ENCODE measurements at regions not wholly inside any gene's neighbourhood (a gene's known extent, or its start where the extent isn't known, plus 50 kb on each side); places are given as distances from the start of the nearest gene placed in this dataset.
"Not testable (repeated sequence)": the region's sequence is repeated elsewhere in the genome, so short reads cannot be mapped to it uniquely, and the experiment has no call there.

DNA sequence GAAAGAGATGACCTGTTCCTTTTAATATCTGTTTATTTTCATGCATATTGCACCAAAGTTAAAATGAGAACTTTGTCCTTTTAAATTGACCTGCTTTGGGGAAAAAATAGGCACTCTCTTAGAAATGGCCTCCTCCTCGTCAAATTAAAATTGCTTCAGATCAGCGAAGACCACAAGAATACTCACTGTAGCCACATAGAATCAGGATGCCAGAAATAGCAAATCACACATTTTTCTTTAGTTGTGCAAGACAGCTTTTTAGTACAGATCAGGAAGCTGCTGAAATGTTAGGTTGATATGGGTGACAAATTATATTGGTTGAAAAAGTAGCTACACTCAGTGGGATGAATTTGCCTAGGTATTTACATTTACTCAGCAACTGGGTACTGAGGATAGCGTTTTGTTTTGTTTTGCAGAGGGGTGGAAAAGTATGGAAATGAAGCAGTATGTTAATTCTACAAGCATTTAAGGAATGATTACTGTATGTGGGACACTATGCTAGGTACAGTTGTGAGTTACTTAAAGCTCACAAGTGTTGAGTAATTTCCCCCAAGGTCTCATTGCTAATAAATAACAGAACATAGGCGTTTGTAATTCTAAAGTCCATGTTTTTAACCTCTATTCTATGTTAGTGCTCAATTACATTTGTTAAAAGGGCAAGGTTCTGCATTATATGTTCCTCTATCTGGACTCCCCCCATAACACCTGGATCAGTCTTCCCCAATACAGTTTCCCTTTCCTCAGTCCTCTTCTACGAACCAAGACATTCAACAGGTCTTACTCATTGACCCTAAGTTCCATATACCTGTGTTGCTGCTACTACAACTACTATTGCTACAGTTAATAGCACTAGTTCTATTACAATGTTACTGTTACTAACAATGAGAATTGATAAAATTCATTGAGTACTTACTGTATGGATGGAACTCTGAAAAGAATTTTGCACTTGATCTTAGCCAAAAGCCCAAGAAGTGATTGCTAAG lies 99.4 kb upstream of the S1PR1 start:
- Mint-ChIP-seq H3K9me3 (no peaks in the 10 kb centered on the region), H3K36me3 (no peaks in the 10 kb centered on the region), H3K27me3 (no peaks in the 10 kb centered on the region), H3K27ac (peak overlapping the region; percentile 79), H3K4me1 (ENCODE audit: low read depth) (peaks cover 59% of the 10 kb centered on the region), H3K4me3 (peak overlapping the region; percentile 14)
- POLR2A ChIA-PET, result interaction anchor here (1.3 to 2.5 kb wide), 3 partner anchors 101 to 153 kb away, joined by 3 to 11 read pairs (median 5); no protein-coding TSS in a partner anchor
- no peak for DNase-seq
- CTCF ChIA-PET, result interaction anchor here (0.7 to 8.5 kb wide), 18 partner anchors 9 to 227 kb away, joined by 3 to 82 read pairs (median 4); partner anchors contain the start of gene S1PR1
- intact Hi-C loops (cut with micrococcal nuclease), result loop anchor here (1.0 kb wide), 6 partner anchors 41 to 220 kb away; no protein-coding TSS in a partner anchor

DNA sequence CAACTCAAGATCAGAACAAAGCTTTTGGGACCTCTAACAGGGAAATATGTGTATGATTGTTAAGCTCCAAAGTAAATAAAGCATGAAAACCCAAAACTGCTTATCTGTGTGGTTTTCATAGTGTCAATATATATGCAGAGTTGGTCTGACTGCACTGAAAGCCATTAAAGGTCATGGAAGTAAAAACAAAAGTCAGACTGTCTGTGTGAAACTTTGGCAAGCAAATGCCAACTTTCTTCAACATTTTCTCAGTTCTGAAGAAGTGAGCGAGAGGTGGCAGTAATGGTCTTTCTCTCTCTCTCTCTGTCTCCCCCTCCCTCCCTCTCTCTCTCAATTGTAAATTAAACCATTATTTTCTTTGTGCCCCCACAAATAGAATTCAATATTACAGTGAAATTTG lies 100.1 kb upstream of the S1PR1 start:
- peak overlapping the region; percentile 79 for H3K27ac Mint-ChIP-seq

DNA sequence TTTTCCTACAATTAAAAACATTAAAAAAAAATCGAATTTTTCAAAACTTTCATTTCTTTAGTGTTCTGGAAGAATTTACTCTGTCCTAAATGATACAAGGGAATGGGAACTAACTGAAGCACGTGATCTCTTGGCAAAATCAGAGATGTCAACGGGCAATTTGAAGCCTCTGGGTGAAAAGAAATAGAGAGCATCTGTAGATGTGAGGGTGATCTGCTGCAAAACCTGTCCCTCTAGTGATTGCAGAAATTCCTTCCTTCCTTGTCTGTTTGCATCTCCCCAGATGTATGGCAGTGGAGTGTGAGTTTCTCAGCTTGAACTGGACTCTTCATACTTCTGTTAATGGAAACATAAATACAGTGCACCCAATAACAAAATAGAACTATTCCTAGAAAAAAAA lies 100.5 kb upstream of the S1PR1 start:
- POLR2A ChIA-PET, result interaction anchor here (0.6 to 2.5 kb wide), 5 partner anchors 63 to 154 kb away, joined by 3 to 11 read pairs (median 5); no protein-coding TSS in a partner anchor
- Mint-ChIP-seq H3K27ac (peak overlapping the region; percentile 57), H3K27me3 (no peaks in the 10 kb centered on the region), H3K4me1 (ENCODE audit: low read depth) (peaks cover 65% of the 10 kb centered on the region), H3K36me3 (no peaks in the 10 kb centered on the region), H3K4me3 (no peak overlapping the region), H3K9me3 (no peaks in the 10 kb centered on the region)
- DNase-seq, result no peak
- intact Hi-C loops (cut with micrococcal nuclease), result loop anchor here (1.0 kb wide), 1 partner anchor 14 kb away; no protein-coding TSS in a partner anchor
- CTCF ChIA-PET, result interaction anchor here (0.6 to 8.5 kb wide), 16 partner anchors 10 to 222 kb away, joined by 3 to 82 read pairs (median 6); partner anchors contain the start of gene S1PR1

More for the DNA sequence above, 100.1 kb upstream of the S1PR1 start:
- Mint-ChIP-seq H3K4me3 (peak overlapping the region; percentile 14), H3K27me3 (no peaks in the 10 kb centered on the region), H3K36me3 (no peaks in the 10 kb centered on the region), H3K4me1 (ENCODE audit: low read depth) (peaks cover 60% of the 10 kb centered on the region), H3K9me3 (no peaks in the 10 kb centered on the region)
- ChIA-PET POLR2A (interaction anchor here (0.6 to 2.5 kb wide), 5 partner anchors 62 to 154 kb away, joined by 3 to 11 read pairs (median 5); no protein-coding TSS in a partner anchor), CTCF (interaction anchor here (0.6 to 8.5 kb wide), 18 partner anchors 9 to 228 kb away, joined by 3 to 82 read pairs (median 4); partner anchors contain the start of gene S1PR1)
- peak; percentile 31 for DNase-seq
- intact Hi-C loops (cut with micrococcal nuclease), result loop anchor here (1.0 kb wide), 7 partner anchors 14 to 221 kb away; no protein-coding TSS in a partner anchor

DNA sequence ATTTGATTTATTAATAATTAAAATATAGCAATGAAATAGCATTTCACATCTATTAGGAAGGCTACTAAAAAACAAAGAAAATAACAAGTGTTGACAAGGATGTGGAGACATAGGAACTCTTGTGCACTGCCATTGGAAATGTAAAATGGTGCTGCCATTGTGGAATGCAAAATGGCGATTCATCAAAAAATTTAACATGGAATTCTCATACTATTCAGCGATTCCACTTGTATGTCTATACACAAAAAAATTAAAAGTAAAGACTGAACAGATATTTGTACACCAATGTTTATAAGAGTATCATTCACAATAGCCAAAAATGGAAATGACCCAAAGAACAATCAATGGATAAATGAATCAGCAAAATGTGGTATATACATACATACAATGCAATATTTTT lies 101.3 kb upstream of the S1PR1 start:
- H3K27ac Mint-ChIP-seq, result no peak overlapping the region

DNA sequence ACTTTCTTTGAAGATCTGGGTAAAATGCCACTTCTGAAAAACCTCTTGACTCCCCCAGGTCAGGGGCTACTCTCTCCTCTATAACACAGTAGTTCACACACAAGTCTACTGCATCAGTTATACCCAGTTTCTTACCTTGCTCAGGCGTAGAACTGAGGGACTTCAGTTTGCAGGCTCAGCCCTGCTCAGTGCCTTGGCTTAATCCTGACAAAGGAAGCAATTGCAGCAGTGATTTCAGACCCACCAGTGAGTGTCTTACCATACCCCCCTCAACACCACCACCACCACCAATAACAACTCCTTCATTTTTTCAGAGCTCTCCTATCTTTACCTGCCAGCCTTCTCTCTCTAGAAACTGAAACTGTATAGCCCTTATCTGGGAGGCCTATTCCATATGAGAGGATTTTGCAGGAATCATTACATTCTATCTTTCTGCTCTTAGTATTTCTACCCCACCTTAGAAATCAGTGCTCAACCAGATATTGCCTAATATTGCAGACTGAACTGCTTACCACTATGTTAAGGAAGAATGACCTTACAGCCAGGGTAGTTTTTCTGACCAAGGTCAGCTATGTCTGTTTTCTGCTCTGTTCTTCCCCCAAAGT lies 105.5 kb upstream of the S1PR1 start:
- POLR2A ChIA-PET, result interaction anchor here (1.7 kb wide), 1 partner anchor 47 kb away, joined by 5 read pairs; no protein-coding TSS in a partner anchor
- intact Hi-C loops (cut with micrococcal nuclease), result no loop called here
- Mint-ChIP-seq H3K4me1 (ENCODE audit: low read depth) (peaks cover 69% of the 10 kb centered on the region), H3K9me3 (no peaks in the 10 kb centered on the region), H3K36me3 (no peaks in the 10 kb centered on the region), H3K27ac (no peak overlapping the region), H3K27me3 (no peaks in the 10 kb centered on the region), H3K4me3 (no peak overlapping the region)
- CTCF ChIA-PET, result interaction anchor here (1.6 to 1.9 kb wide), 2 partner anchors 107 to 227 kb away, joined by 6 to 7 read pairs; no protein-coding TSS in a partner anchor
- DNase-seq, result no peak

More for the DNA sequence above, 101.3 kb upstream of the S1PR1 start:
- Mint-ChIP-seq H3K4me3 (no peak overlapping the region), H3K4me1 (ENCODE audit: low read depth) (peaks cover 73% of the 10 kb centered on the region), H3K36me3 (no peaks in the 10 kb centered on the region), H3K27me3 (no peaks in the 10 kb centered on the region), H3K9me3 (no peaks in the 10 kb centered on the region)
- intact Hi-C loops (cut with micrococcal nuclease), result no loop called here
- CTCF ChIA-PET, result interaction anchor here (1.3 to 8.5 kb wide), 4 partner anchors 100 to 151 kb away, joined by 3 to 82 read pairs (median 35); partner anchors contain the start of gene S1PR1
- POLR2A ChIA-PET, result interaction anchor here (2.5 kb wide), 1 partner anchor 103 kb away, joined by 11 read pairs; no protein-coding TSS in a partner anchor
- DNase-seq, result no peak

DNA sequence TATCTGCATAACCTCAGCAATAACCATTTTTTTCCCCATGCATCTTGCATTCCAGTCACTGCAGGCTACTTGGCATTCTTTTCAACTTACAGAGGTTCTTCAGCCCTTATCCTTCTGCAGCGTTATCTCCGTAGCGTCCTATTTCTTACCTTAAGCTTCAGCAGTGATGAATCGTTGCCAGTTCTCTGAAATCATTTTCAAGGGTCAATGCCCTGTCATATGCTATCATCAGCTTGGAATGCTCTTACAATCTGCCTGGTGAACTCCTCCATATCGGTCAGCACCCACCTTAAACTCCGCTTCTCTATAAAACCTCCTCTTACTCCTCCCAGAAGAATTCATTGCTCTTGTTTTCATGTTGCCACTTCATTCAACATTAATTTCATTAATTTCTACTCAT lies 105.1 kb upstream of the DPH5 start:
- Mint-ChIP-seq H3K27ac (no peak overlapping the region), H3K4me1 (ENCODE audit: low read depth) (peaks cover 62% of the 10 kb centered on the region), H3K4me3 (no peak overlapping the region), H3K9me3 (no peaks in the 10 kb centered on the region), H3K36me3 (no peaks in the 10 kb centered on the region), H3K27me3 (no peaks in the 10 kb centered on the region)
- POLR2A ChIA-PET, result interaction anchor here (1.2 to 1.7 kb wide), 2 partner anchors 48 to 108 kb away, joined by 5 to 6 read pairs; no protein-coding TSS in a partner anchor
- no peak for DNase-seq
- CTCF ChIA-PET, result interaction anchor here (1.0 to 1.9 kb wide), 4 partner anchors 108 to 227 kb away, joined by 3 to 7 read pairs (median 6); no protein-coding TSS in a partner anchor
- intact Hi-C loops (cut with micrococcal nuclease), result loop anchor here (1.0 kb wide), 1 partner anchor 8 kb away; no protein-coding TSS in a partner anchor

DNA sequence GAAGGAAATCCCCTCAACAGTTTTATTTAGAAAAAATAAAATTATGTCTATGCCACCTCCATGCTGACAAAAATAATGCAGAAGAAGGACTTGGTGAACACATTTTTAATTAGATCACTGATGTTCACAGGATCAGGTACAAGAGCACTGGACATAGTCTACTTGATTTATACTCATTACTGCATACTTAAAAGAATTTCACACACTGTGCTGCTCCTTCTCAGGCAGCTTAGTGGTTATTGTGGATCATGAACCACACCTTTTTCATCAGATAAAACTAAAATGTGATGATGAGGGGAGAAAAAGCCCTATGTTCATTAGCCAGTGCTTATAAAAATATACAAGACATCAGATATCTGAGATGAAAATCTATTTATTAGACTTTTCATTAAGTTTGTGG lies 103.3 kb upstream of the DPH5 start:
- peaks cover under 1% of the 10 kb centered on the region for H3K9me3 Mint-ChIP-seq

DNA sequence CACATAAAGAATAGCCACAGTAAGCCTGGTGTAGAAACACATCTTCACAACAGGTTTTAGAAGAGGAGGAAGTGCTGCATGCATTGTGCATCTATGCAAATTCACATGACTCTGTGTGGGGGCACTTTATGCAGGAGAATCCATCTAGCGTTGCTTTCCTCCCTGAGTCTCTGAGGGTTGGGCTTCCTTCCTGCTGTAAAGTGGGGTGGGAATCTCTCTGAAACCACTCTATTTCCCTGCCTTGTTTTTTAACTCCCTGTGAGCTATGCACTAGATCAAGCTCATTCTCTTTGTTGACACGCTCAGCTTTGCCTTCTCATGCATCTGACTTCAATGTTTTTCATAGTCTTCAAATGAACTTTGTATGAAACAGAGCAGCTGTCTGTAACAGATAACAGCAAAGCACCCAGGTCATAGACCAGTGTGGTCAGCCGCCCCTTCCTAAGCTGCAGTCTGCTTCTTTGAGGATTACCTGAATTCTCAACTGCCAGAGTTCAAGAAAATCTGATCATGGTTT lies 102.7 kb upstream of the DPH5 start:
- ChIA-PET CTCF (no interaction called here), POLR2A (no interaction called here)
- H3K9me3 Mint-ChIP-seq, result peaks cover 2% of the 10 kb centered on the region
- no peak for DNase-seq
- peaks cover 58% of the 10 kb centered on the region for H3K4me1 Mint-ChIP-seq (ENCODE audit: low read depth)
- intact Hi-C loops (cut with micrococcal nuclease), result loop anchor here (2.0 kb wide), 1 partner anchor 15 kb away; no protein-coding TSS in a partner anchor
- no peak overlapping the region for H3K4me3 Mint-ChIP-seq
- H3K27ac Mint-ChIP-seq, result peak overlapping the region; percentile 67
- H3K27me3 Mint-ChIP-seq, result no peaks in the 10 kb centered on the region
- peaks cover 3% of the 10 kb centered on the region for H3K36me3 Mint-ChIP-seq

More for the DNA sequence above, 103.3 kb upstream of the DPH5 start:
- peaks cover 55% of the 10 kb centered on the region for H3K4me1 Mint-ChIP-seq (ENCODE audit: low read depth)
- no peak overlapping the region for H3K4me3 Mint-ChIP-seq
- no peak overlapping the region for H3K27ac Mint-ChIP-seq
- DNase-seq, result no peak
- no peaks in the 10 kb centered on the region for H3K27me3 Mint-ChIP-seq
- CTCF ChIA-PET, result no interaction called here
- POLR2A ChIA-PET, result no interaction called here
- peaks cover 2% of the 10 kb centered on the region for H3K36me3 Mint-ChIP-seq
- intact Hi-C loops (cut with micrococcal nuclease), result loop anchor here (2.0 kb wide), 1 partner anchor 16 kb away; no protein-coding TSS in a partner anchor

DNA sequence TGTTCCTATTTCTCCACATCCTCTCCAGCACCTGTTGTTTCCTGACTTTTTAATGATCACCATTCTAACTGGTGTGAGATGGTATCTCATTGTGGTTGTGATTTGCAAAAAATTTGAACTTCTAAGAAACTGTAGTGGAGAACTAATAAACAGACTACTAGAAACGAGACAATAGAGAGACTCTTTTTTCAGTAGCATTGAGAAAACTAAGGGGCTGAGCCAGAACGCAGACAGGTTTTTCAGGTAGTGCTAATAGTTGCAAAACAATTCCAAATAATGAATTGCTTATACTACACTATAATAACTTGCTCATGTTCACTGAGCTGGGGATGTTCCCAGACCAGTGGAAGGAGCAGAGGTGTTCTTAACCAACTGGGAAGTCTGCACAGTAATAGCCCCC lies 98.8 kb upstream of the DPH5 start:
- Mint-ChIP-seq H3K4me3 (no peak overlapping the region), H3K27ac (no peak overlapping the region), H3K27me3 (no peaks in the 10 kb centered on the region), H3K9me3 (peaks cover 2% of the 10 kb centered on the region), H3K36me3 (peaks cover 3% of the 10 kb centered on the region), H3K4me1 (ENCODE audit: low read depth) (peaks cover 59% of the 10 kb centered on the region)
- DNase-seq, result no peak
- ChIA-PET CTCF (interaction anchor here (1.0 kb wide), 1 partner anchor 114 kb away, joined by 3 read pairs; no protein-coding TSS in a partner anchor), POLR2A (no interaction called here)
- intact Hi-C loops (cut with micrococcal nuclease), result loop anchor here (5.0 kb wide), 2 partner anchors 182 to 227 kb away; partner anchors contain the start of gene SLC30A7

DNA sequence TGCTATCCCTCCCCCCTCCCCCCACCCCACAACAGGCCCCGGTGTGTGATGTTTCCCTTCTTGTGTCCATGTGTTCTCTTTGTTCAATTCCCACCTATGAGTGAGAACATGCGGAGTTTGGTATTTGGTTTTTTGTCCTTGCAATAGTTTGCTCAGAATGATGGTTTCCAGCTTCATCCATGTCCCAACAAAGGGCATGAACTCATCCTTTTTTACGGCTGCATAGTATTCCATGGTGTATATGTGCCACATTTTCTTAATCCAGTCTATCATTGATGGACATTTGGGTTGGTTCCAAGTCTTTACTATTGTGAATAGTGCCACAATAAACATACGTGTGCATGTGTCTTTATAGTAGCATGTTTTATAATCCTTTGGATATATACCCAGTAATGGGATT lies 98.3 kb upstream of the DPH5 start:
- POLR2A ChIA-PET, H3K4me3 Mint-ChIP-seq, H3K36me3 Mint-ChIP-seq, H3K27ac Mint-ChIP-seq, CTCF ChIA-PET, H3K27me3 Mint-ChIP-seq, H3K9me3 Mint-ChIP-seq, DNase-seq: not testable (repeated sequence)
- intact Hi-C loops (cut with micrococcal nuclease), result loop anchor here (5.0 kb wide), 2 partner anchors 182 to 227 kb away; partner anchors contain the start of gene SLC30A7
- H3K4me1 Mint-ChIP-seq (ENCODE audit: low read depth), result peaks cover 56% of the 10 kb centered on the region
